ENCODE measurements at regions not wholly inside any gene's neighbourhood (a gene's known extent, or its start where the extent isn't known, plus 50 kb on each side); places are given as distances from the start of the nearest gene placed in this dataset.
"Not testable (repeated sequence)": the region's sequence is repeated elsewhere in the genome, so short reads cannot be mapped to it uniquely, and the experiment has no call there.

GRCh38 chr13:109265438-109265742, 521.0 kb downstream of the IRS2 start:
- not testable (repeated sequence) for H3K79me1 ChIP-seq (ENCODE audit: insufficient read depth, low read depth, low read length, poor library complexity, severe bottlenecking); H3K79me2 ChIP-seq (ENCODE audit: insufficient read depth, low read length); H3K18ac ChIP-seq (ENCODE audit: insufficient read length, low read depth, low read length); H4K8ac ChIP-seq (replicated peaks; ENCODE audit: insufficient read length, low read depth, low read length); H3K4me2 ChIP-seq (ENCODE audit: insufficient read depth, insufficient read length, low read length); H3K9me3 ChIP-seq (ENCODE audit: control insufficient read depth, low read depth, low read length); DNase-seq; H2BK120ac ChIP-seq (ENCODE audit: low read depth, low read length, poor library complexity, severe bottlenecking); H3T11ph ChIP-seq (ENCODE audit: low read length); H4K5ac ChIP-seq (ENCODE audit: insufficient read length, low read depth, low read length); H3K27me3 ChIP-seq (ENCODE audit: insufficient read depth, low read length); H3K23ac ChIP-seq (ENCODE audit: insufficient read length, low read depth, low read length); H3K4me1 ChIP-seq (ENCODE audit: insufficient read depth, low read length); H3K27me3 Mint-ChIP-seq (ENCODE audit: low read depth); H2BK5ac ChIP-seq (ENCODE audit: insufficient read length, low read length); H2BK20ac ChIP-seq (ENCODE audit: low read depth, low read length, poor library complexity, severe bottlenecking); H2AK5ac ChIP-seq (ENCODE audit: insufficient read length, low read length); H3K14ac ChIP-seq (ENCODE audit: insufficient read depth, low read length); H3K4ac ChIP-seq (ENCODE audit: low read depth, low read length); H4K91ac ChIP-seq (ENCODE audit: insufficient read length, low read depth, low read length); H3K56ac ChIP-seq (ENCODE audit: insufficient read length, low read depth, low read length); H4K20me1 ChIP-seq (ENCODE audit: control insufficient read depth, insufficient read depth, insufficient read length); H3K9ac ChIP-seq (ENCODE audit: extremely low read depth, insufficient read length, low read length); H3K23me2 ChIP-seq (ENCODE audit: insufficient read length, low read depth, low read length, poor library complexity, severe bottlenecking); H2AFZ ChIP-seq (ENCODE audit: low read length); H2BK12ac ChIP-seq (ENCODE audit: insufficient read length, low read depth, low read length); H2BK15ac ChIP-seq (ENCODE audit: low read depth, low read length); H3K27ac ChIP-seq (ENCODE audit: insufficient read length, low read depth, low read length)
- Mint-ChIP-seq H3K4me3 (peak overlapping the region in 1 of 2 experiments; percentile 68; a peak in 2 of 5 replicates), H3K36me3 (ENCODE audit: insufficient read depth in 1 of 3, low read depth in 3 of 3) (peaks cover 8 to 25% (median 11%) of the 10 kb centered on the region in 3 experiments), H3K9me3 (peaks cover 22 to 24% of the 10 kb centered on the region in 2 experiments), H3K4me1 (peaks cover 21 to 41% of the 10 kb centered on the region in 2 experiments), H3K27ac (peak overlapping the region in 2 of 3 experiments; percentile 41 to 89; a peak in 3 of 7 replicates)
- WGBS (ENCODE audit: extremely low coverage, insufficient read length, low lambda C conversion rate) = no CpG with 5 or more reads among the region's 8 CpGs

- H2AFZ ChIP-seq (ENCODE audit: low read length); H3K9ac ChIP-seq (ENCODE audit: extremely low read depth, insufficient read length, low read length); H3K23ac ChIP-seq (ENCODE audit: insufficient read length, low read depth, low read length); H3K79me2 ChIP-seq (ENCODE audit: insufficient read depth, low read length); H2AK5ac ChIP-seq (ENCODE audit: insufficient read length, low read length); H3K9me3 ChIP-seq (ENCODE audit: control insufficient read depth, low read depth, low read length); H3K23me2 ChIP-seq (ENCODE audit: insufficient read length, low read depth, low read length, poor library complexity, severe bottlenecking); H3K56ac ChIP-seq (ENCODE audit: insufficient read length, low read depth, low read length); H3K27me3 Mint-ChIP-seq (ENCODE audit: low read depth); H4K20me1 ChIP-seq (ENCODE audit: control insufficient read depth, insufficient read depth, insufficient read length); DNase-seq; H3K27me3 ChIP-seq (ENCODE audit: insufficient read depth, low read length); H3K4me2 ChIP-seq (ENCODE audit: insufficient read depth, insufficient read length, low read length); H4K5ac ChIP-seq (ENCODE audit: insufficient read length, low read depth, low read length); H3K4me1 ChIP-seq (ENCODE audit: insufficient read depth, low read length); H2BK5ac ChIP-seq (ENCODE audit: insufficient read length, low read length); H4K8ac ChIP-seq (replicated peaks; ENCODE audit: insufficient read length, low read depth, low read length); H2BK15ac ChIP-seq (ENCODE audit: low read depth, low read length); H2BK12ac ChIP-seq (ENCODE audit: insufficient read length, low read depth, low read length); H3K14ac ChIP-seq (ENCODE audit: insufficient read depth, low read length); H2BK120ac ChIP-seq (ENCODE audit: low read depth, low read length, poor library complexity, severe bottlenecking); H3K4ac ChIP-seq (ENCODE audit: low read depth, low read length); H3K79me1 ChIP-seq (ENCODE audit: insufficient read depth, low read depth, low read length, poor library complexity, severe bottlenecking); H3K18ac ChIP-seq (ENCODE audit: insufficient read length, low read depth, low read length); H3T11ph ChIP-seq (ENCODE audit: low read length); H2BK20ac ChIP-seq (ENCODE audit: low read depth, low read length, poor library complexity, severe bottlenecking); H4K91ac ChIP-seq (ENCODE audit: insufficient read length, low read depth, low read length): not testable (repeated sequence)
- Mint-ChIP-seq H3K36me3 (ENCODE audit: insufficient read depth in 1 of 3, low read depth in 3 of 3) (peaks cover 8 to 25% (median 11%) of the 10 kb centered on the region in 3 experiments), H3K9me3 (peaks cover 22 to 24% of the 10 kb centered on the region in 2 experiments), H3K27ac (peak overlapping the region; percentile 17 to 89 (median 41); a peak in 4 of 7 replicates), H3K4me1 (peaks cover 17 to 37% of the 10 kb centered on the region in 2 experiments), H3K4me3 (peak overlapping the region in 1 of 2 experiments; percentile 68; a peak in 2 of 5 replicates)
- no CpG with 5 or more reads among the region's 14 CpGs for WGBS (ENCODE audit: extremely low coverage, insufficient read length, low lambda C conversion rate)
- H3K27ac ChIP-seq (ENCODE audit: insufficient read length, low read depth, low read length) = peak overlapping the region; percentile 25
Observed at GRCh38 chr13:109264603-109265437, 521.6 kb downstream of the IRS2 start.

Measured in H9 (cell line).